ENCODE measurements at regions not wholly inside any gene's neighbourhood (a gene's known extent, or its start where the extent isn't known, plus 50 kb on each side); places are given as distances from the start of the nearest gene placed in this dataset.

- Histone ChIP-seq H3K27me3 (ENCODE audit: control insufficient read depth, insufficient read depth, low read length) (no peaks in the 10 kb centered on the region), H3K4me3 (ENCODE audit: low read length) (no peak overlapping the region), H3K36me3 (ENCODE audit: control insufficient read depth, insufficient read depth, low read length) (no peaks in the 10 kb centered on the region), H3K4me1 (ENCODE audit: control insufficient read depth, insufficient read depth, low read length) (no peaks in the 10 kb centered on the region), H3K9me3 (ENCODE audit: control insufficient read depth, low read length) (no peaks in the 10 kb centered on the region), H3K9ac (ENCODE audit: low read length) (no peak overlapping the region)
These were observed 203.3 kb upstream of the ZIC3 start for GRCh38 chrX:137362583-137362982.

GRCh38 chrX:137354851-137355250 lies 211.1 kb upstream of the ZIC3 start:
- Histone ChIP-seq H3K36me3 (ENCODE audit: control insufficient read depth, insufficient read depth, low read length) (no peaks in the 10 kb centered on the region), H3K9me3 (ENCODE audit: control insufficient read depth, low read length) (no peaks in the 10 kb centered on the region), H3K4me1 (ENCODE audit: control insufficient read depth, insufficient read depth, low read length) (no peaks in the 10 kb centered on the region), H3K9ac (ENCODE audit: low read length) (no peak overlapping the region), H3K27me3 (ENCODE audit: control insufficient read depth, insufficient read depth, low read length) (no peaks in the 10 kb centered on the region), H3K4me3 (ENCODE audit: low read length) (no peak overlapping the region)

GRCh38 chrX:137353404-137353803 lies 212.5 kb upstream of the ZIC3 start:
- no peaks in the 10 kb centered on the region for H3K9me3 ChIP-seq (ENCODE audit: control insufficient read depth, low read length)
- H3K9ac ChIP-seq (ENCODE audit: low read length): no peak overlapping the region
- no peak overlapping the region for H3K4me3 ChIP-seq (ENCODE audit: low read length)
- H3K36me3 ChIP-seq (ENCODE audit: control insufficient read depth, insufficient read depth, low read length): no peaks in the 10 kb centered on the region
- H3K27me3 ChIP-seq (ENCODE audit: control insufficient read depth, insufficient read depth, low read length): no peaks in the 10 kb centered on the region
- H3K4me1 ChIP-seq (ENCODE audit: control insufficient read depth, insufficient read depth, low read length): no peaks in the 10 kb centered on the region

GRCh38 chrX:137352101-137352660 lies 213.7 kb upstream of the ZIC3 start:
- Histone ChIP-seq H3K9me3 (ENCODE audit: control insufficient read depth, low read length) (no peaks in the 10 kb centered on the region), H3K36me3 (ENCODE audit: control insufficient read depth, insufficient read depth, low read length) (no peaks in the 10 kb centered on the region), H3K4me3 (ENCODE audit: low read length) (no peak overlapping the region), H3K27me3 (ENCODE audit: control insufficient read depth, insufficient read depth, low read length) (no peaks in the 10 kb centered on the region), H3K9ac (ENCODE audit: low read length) (no peak overlapping the region), H3K4me1 (ENCODE audit: control insufficient read depth, insufficient read depth, low read length) (no peaks in the 10 kb centered on the region)

GRCh38 chrX:137342969-137343368 lies 223.0 kb upstream of the ZIC3 start:
- Histone ChIP-seq H3K27me3 (ENCODE audit: control insufficient read depth, insufficient read depth, low read length) (no peaks in the 10 kb centered on the region), H3K4me1 (ENCODE audit: control insufficient read depth, insufficient read depth, low read length) (no peaks in the 10 kb centered on the region), H3K9me3 (ENCODE audit: control insufficient read depth, low read length) (no peaks in the 10 kb centered on the region), H3K4me3 (ENCODE audit: low read length) (no peak overlapping the region), H3K9ac (ENCODE audit: low read length) (no peak overlapping the region), H3K36me3 (ENCODE audit: control insufficient read depth, insufficient read depth, low read length) (no peaks in the 10 kb centered on the region)

- H3K9me3 ChIP-seq (ENCODE audit: control insufficient read depth, low read length): no peaks in the 10 kb centered on the region
- H3K4me3 ChIP-seq (ENCODE audit: low read length): no peak overlapping the region
- H3K9ac ChIP-seq (ENCODE audit: low read length): no peak overlapping the region
- H3K27me3 ChIP-seq (ENCODE audit: control insufficient read depth, insufficient read depth, low read length): no peaks in the 10 kb centered on the region
- H3K36me3 ChIP-seq (ENCODE audit: control insufficient read depth, insufficient read depth, low read length): no peaks in the 10 kb centered on the region
- no peaks in the 10 kb centered on the region for H3K4me1 ChIP-seq (ENCODE audit: control insufficient read depth, insufficient read depth, low read length)
These were observed 252.3 kb upstream of the ZIC3 start for GRCh38 chrX:137313627-137314026.

GRCh38 chrX:137305404-137305803 lies 260.5 kb upstream of the ZIC3 start:
- Histone ChIP-seq H3K4me3 (ENCODE audit: low read length) (no peak overlapping the region), H3K36me3 (ENCODE audit: control insufficient read depth, insufficient read depth, low read length) (no peaks in the 10 kb centered on the region), H3K4me1 (ENCODE audit: control insufficient read depth, insufficient read depth, low read length) (no peaks in the 10 kb centered on the region), H3K27me3 (ENCODE audit: control insufficient read depth, insufficient read depth, low read length) (no peaks in the 10 kb centered on the region), H3K9me3 (ENCODE audit: control insufficient read depth, low read length) (no peaks in the 10 kb centered on the region), H3K9ac (ENCODE audit: low read length) (no peak overlapping the region)

- Histone ChIP-seq H3K4me3 (ENCODE audit: low read length) (no peak overlapping the region), H3K36me3 (ENCODE audit: control insufficient read depth, insufficient read depth, low read length) (no peaks in the 10 kb centered on the region), H3K9ac (ENCODE audit: low read length) (no peak overlapping the region), H3K27me3 (ENCODE audit: control insufficient read depth, insufficient read depth, low read length) (no peaks in the 10 kb centered on the region), H3K4me1 (ENCODE audit: control insufficient read depth, insufficient read depth, low read length) (no peaks in the 10 kb centered on the region), H3K9me3 (ENCODE audit: control insufficient read depth, low read length) (no peaks in the 10 kb centered on the region)
These were observed 263.4 kb upstream of the GPR101 start for GRCh38 chrX:137297167-137297566.

GRCh38 chrX:137290011-137290410 lies 256.2 kb upstream of the GPR101 start:
- Histone ChIP-seq H3K4me3 (ENCODE audit: low read length) (no peak overlapping the region), H3K27me3 (ENCODE audit: control insufficient read depth, insufficient read depth, low read length) (no peaks in the 10 kb centered on the region), H3K9ac (ENCODE audit: low read length) (no peak overlapping the region), H3K36me3 (ENCODE audit: control insufficient read depth, insufficient read depth, low read length) (no peaks in the 10 kb centered on the region), H3K9me3 (ENCODE audit: control insufficient read depth, low read length) (no peaks in the 10 kb centered on the region), H3K4me1 (ENCODE audit: control insufficient read depth, insufficient read depth, low read length) (no peaks in the 10 kb centered on the region)

- no peak overlapping the region for H3K4me3 ChIP-seq (ENCODE audit: low read length)
- no peaks in the 10 kb centered on the region for H3K4me1 ChIP-seq (ENCODE audit: control insufficient read depth, insufficient read depth, low read length)
- no peak overlapping the region for H3K9ac ChIP-seq (ENCODE audit: low read length)
- no peaks in the 10 kb centered on the region for H3K36me3 ChIP-seq (ENCODE audit: control insufficient read depth, insufficient read depth, low read length)
- no peaks in the 10 kb centered on the region for H3K27me3 ChIP-seq (ENCODE audit: control insufficient read depth, insufficient read depth, low read length)
- no peaks in the 10 kb centered on the region for H3K9me3 ChIP-seq (ENCODE audit: control insufficient read depth, low read length)
These were observed 253.4 kb upstream of the GPR101 start for GRCh38 chrX:137287191-137287590.

GRCh38 chrX:137286423-137286822 lies 252.6 kb upstream of the GPR101 start:
- no peaks in the 10 kb centered on the region for H3K36me3 ChIP-seq (ENCODE audit: control insufficient read depth, insufficient read depth, low read length)
- no peaks in the 10 kb centered on the region for H3K27me3 ChIP-seq (ENCODE audit: control insufficient read depth, insufficient read depth, low read length)
- H3K9ac ChIP-seq (ENCODE audit: low read length): no peak overlapping the region
- no peaks in the 10 kb centered on the region for H3K4me1 ChIP-seq (ENCODE audit: control insufficient read depth, insufficient read depth, low read length)
- H3K4me3 ChIP-seq (ENCODE audit: low read length): no peak overlapping the region
- H3K9me3 ChIP-seq (ENCODE audit: control insufficient read depth, low read length): no peaks in the 10 kb centered on the region

- no peaks in the 10 kb centered on the region for H3K4me1 ChIP-seq (ENCODE audit: control insufficient read depth, insufficient read depth, low read length)
- H3K4me3 ChIP-seq (ENCODE audit: low read length): no peak overlapping the region
- no peaks in the 10 kb centered on the region for H3K9me3 ChIP-seq (ENCODE audit: control insufficient read depth, low read length)
- no peak overlapping the region for H3K9ac ChIP-seq (ENCODE audit: low read length)
- no peaks in the 10 kb centered on the region for H3K27me3 ChIP-seq (ENCODE audit: control insufficient read depth, insufficient read depth, low read length)
- H3K36me3 ChIP-seq (ENCODE audit: control insufficient read depth, insufficient read depth, low read length): no peaks in the 10 kb centered on the region
These were observed 245.0 kb upstream of the GPR101 start for GRCh38 chrX:137278825-137279224.

GRCh38 chrX:137263374-137263773 lies 229.6 kb upstream of the GPR101 start:
- Histone ChIP-seq H3K27me3 (ENCODE audit: control insufficient read depth, insufficient read depth, low read length) (no peaks in the 10 kb centered on the region), H3K4me1 (ENCODE audit: control insufficient read depth, insufficient read depth, low read length) (no peaks in the 10 kb centered on the region), H3K9ac (ENCODE audit: low read length) (no peak overlapping the region), H3K4me3 (ENCODE audit: low read length) (no peak overlapping the region), H3K9me3 (ENCODE audit: control insufficient read depth, low read length) (no peaks in the 10 kb centered on the region), H3K36me3 (ENCODE audit: control insufficient read depth, insufficient read depth, low read length) (no peaks in the 10 kb centered on the region)

Data from mucosa of stomach (tissue), 1 donor.